ENCODE measurements at regions not wholly inside any gene's neighbourhood (a gene's known extent, or its start where the extent isn't known, plus 50 kb on each side); places are given as distances from the start of the nearest gene placed in this dataset.

DNA sequence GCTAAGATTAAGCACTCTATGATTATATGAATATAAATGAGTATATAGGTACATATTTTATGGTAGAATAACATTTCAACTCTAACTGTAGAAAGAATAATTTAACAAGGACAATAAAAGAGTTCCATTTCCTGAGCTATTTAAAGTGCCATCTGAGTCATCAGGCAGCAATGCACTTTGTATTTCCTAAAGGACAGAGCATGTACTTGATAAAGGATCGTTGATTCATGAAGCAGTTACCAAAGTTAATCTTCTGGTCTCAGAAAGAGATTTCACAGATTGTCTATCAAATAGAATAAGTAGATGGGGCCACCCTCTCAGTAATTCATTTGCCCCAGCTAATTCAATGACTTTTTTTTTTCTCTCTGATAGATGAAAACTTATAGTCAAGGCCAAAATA is 747.8 kb downstream of the CDH18 start:
- no peaks in the 10 kb centered on the region for H4K20me1 ChIP-seq (replicated peaks in 1 of 2; ENCODE audit: control insufficient read depth in 1 of 2, insufficient read depth in 2 of 2, low read length in 2 of 2)
- H2BK15ac ChIP-seq (ENCODE audit: low read length) = no peak overlapping the region
- no peak overlapping the region for H2AK5ac ChIP-seq (ENCODE audit: low read depth, low read length)
- no peaks in the 10 kb centered on the region for H3K27me3 ChIP-seq (replicated peaks in 1 of 4; ENCODE audit: control insufficient read depth in 3 of 4, extremely low read depth in 1 of 4, insufficient read depth in 3 of 4, low read length in 3 of 4)
- H3K4me1 ChIP-seq (replicated peaks in 1 of 4; ENCODE audit: control insufficient read depth in 3 of 4, insufficient read depth in 4 of 4, low read length in 3 of 4) = no peaks in the 10 kb centered on the region
- no peak overlapping the region for H4K5ac ChIP-seq (ENCODE audit: insufficient read length, low read depth, low read length)
- no peak overlapping the region for H2BK12ac ChIP-seq (ENCODE audit: low read depth, low read length)
- H3K27ac ChIP-seq (ENCODE audit: low read depth, low read length) = no peak overlapping the region
- H2BK120ac ChIP-seq (replicated peaks; ENCODE audit: low read depth, low read length) = no peak overlapping the region
- no peak overlapping the region for H4K8ac ChIP-seq (ENCODE audit: extremely low read depth, insufficient read depth, low read length)
- no peak overlapping the region for H3K4me2 ChIP-seq (ENCODE audit: insufficient read depth in 1 of 2, low read depth in 2 of 2, low read length in 2 of 2)
- no peaks in the 10 kb centered on the region for H3K36me3 ChIP-seq (ENCODE audit: control insufficient read depth in 2 of 4, insufficient read depth in 4 of 4, low read length in 3 of 4)
- no peak overlapping the region for H4K91ac ChIP-seq (replicated peaks; ENCODE audit: insufficient read length, low read length)
- no peak for TF ChIP-seq NRF1 (IDR thresholded peaks at IDR 0.05; ENCODE audit: low read depth, low read length)
- TF ChIP-seq RFX5 (IDR thresholded peaks at IDR 0.05; ENCODE audit: borderline replicate concordance, low read depth, low read length) = no peak
- no peak for TF ChIP-seq ZNF274 (IDR thresholded peaks at IDR 0.05; ENCODE audit: borderline replicate concordance, extremely low read depth, low read length)
- peak; percentile 65; the same call in 1 of the 2 replicates for TF ChIP-seq JUND (IDR thresholded peaks at IDR 0.05; ENCODE audit: low read length)
- no peak for TF ChIP-seq EGR1 (IDR thresholded peaks at IDR 0.05; ENCODE audit: borderline replicate concordance, low read depth, low read length)
- TF ChIP-seq CBX8 (IDR thresholded peaks at IDR 0.05; ENCODE audit: borderline replicate concordance, low read depth, low read length) = no peak
- no peak overlapping the region for H3K14ac ChIP-seq (ENCODE audit: insufficient read length)
- DNase-seq (ENCODE audit: low read depth in 1 of 2, low spot score in 2 of 2) (no peak), FAIRE-seq (no peak)
- no peaks in the 10 kb centered on the region for H3K79me1 ChIP-seq (ENCODE audit: low read depth, low read length)
- H3K9me3 ChIP-seq (ENCODE audit: insufficient read depth in 2 of 2, low read depth in 1 of 2, low read length in 1 of 2) = no peaks in the 10 kb centered on the region
- H2AFZ ChIP-seq (ENCODE audit: low read length) = no peak overlapping the region
- WGBS, 2 experiments (ENCODE audit: extremely low coverage in 1 of 2, insufficient coverage in 1 of 2, insufficient read length in 1 of 2, insufficient replicate concordance in 2 of 2, low coverage in 1 of 2, low lambda C conversion rate in 2 of 2, missing lambda C conversion rate in 1 of 2) = 93% methylated on average over 1 of the region's 1 CpG; no CpG with 5 or more reads in 1 of the 2 experiments
- H3K4ac ChIP-seq (replicated peaks; ENCODE audit: insufficient read length, low read depth, low read length) = no peak overlapping the region
- no peaks in the 10 kb centered on the region for H3K23me2 ChIP-seq (ENCODE audit: low read depth, low read length)
- no peak overlapping the region for H3K56ac ChIP-seq (replicated peaks; ENCODE audit: insufficient read length, low read depth, low read length)
- H3K23ac ChIP-seq (ENCODE audit: insufficient read length) = no peak overlapping the region
- ChIA-PET CTCF (ENCODE audit: partially characterized antibody) (interaction anchor here (0.6 kb wide), 1 partner anchor 571 kb away, joined by 3 read pairs; no protein-coding TSS in a partner anchor), POLR2A (ENCODE audit: partially characterized antibody) (no interaction called here)
- no peak overlapping the region for H2BK5ac ChIP-seq (ENCODE audit: low read depth, low read length)
- H3K9ac ChIP-seq (replicated peaks in 1 of 4; ENCODE audit: extremely low read depth in 1 of 4, low read depth in 3 of 4, low read length in 3 of 4) = no peak overlapping the region
- H2BK20ac ChIP-seq (ENCODE audit: low read length) = no peak overlapping the region
- H3K18ac ChIP-seq (ENCODE audit: extremely low read depth, low read length) = no peak overlapping the region
- H3K4me3 ChIP-seq (ENCODE audit: extremely low read depth in 1 of 4, insufficient read depth in 2 of 4, low read depth in 3 of 4, low read length in 4 of 4) = no peak overlapping the region
- H3K79me2 ChIP-seq (ENCODE audit: control insufficient read depth in 1 of 2, insufficient read depth in 2 of 2, low read length in 2 of 2) = no peaks in the 10 kb centered on the region

All from H1 (cell line).